Sigmoid colon (tissue), 6 donors: ENCODE measurements at regions not wholly inside any gene's neighbourhood (a gene's known extent, or its start where the extent isn't known, plus 50 kb on each side); places are given as distances from the start of the nearest gene placed in this dataset.

ENCODE experiments used
- DNase-seq: peaks from one replicate; pipeline ENCODE4 v3.0.0-alpha.2; 2019
- H3K27ac ChIP-seq, 4 donors: fragments of 200-600 bp; sonication (generic); one replicate each; pipeline ENCODE4 v1.5.1; 2016 to 2019; ENCODE audit warnings: mild to moderate bottlenecking in 1 of 4
- H3K27me3 ChIP-seq, 3 donors: fragments of 200-600 bp; sonication (generic); one replicate each; pipeline ENCODE4 v1.5.1; 2019; ENCODE audit warnings: mild to moderate bottlenecking in 1 of 3
- H3K36me3 ChIP-seq, 4 donors: fragments of 200-600 bp; sonication (generic); one replicate each; pipeline ENCODE4 v1.5.1; 2016 to 2019
- H3K4me1 ChIP-seq, 4 donors: fragments of 200-600 bp; sonication (generic); one replicate each; pipeline ENCODE4 v1.5.1; 2017 to 2019
- H3K4me3 ChIP-seq, 4 donors: fragments of 200-600 bp; sonication (generic); one replicate each; pipeline ENCODE4 v1.5.1; 2017 to 2019; ENCODE audit warnings: mild to moderate bottlenecking in 2 of 4, moderate library complexity in 1 of 4
- H3K9me3 ChIP-seq, 4 donors: fragments of 200-600 bp in 3 of 4; sonication (generic) in 3 of 4; one replicate each; pipeline versions ENCODE4 v1.5.1 to v1.6.1; 2013 to 2019
- CTCF ChIP-seq, 4 experiments: fragments of 450-650 bp in 3 of 4; fragments of 200-600 bp in 1 of 4; IDR thresholded peaks; one replicate each; pipeline ENCODE4 v1.5.1; 2016 to 2019; ENCODE audit warnings: antibody characterized with exemption in 4 of 4, mild to moderate bottlenecking in 3 of 4, moderate library complexity in 2 of 4
- EP300 ChIP-seq, 4 donors: sonication (generic); formaldehyde crosslinking; IDR thresholded peaks; one replicate each; pipeline ENCODE4 v1.6.1; 2017; ENCODE audit warnings: antibody characterized with exemption in 4 of 4
- POLR2A ChIP-seq, 2 donors: fragments of 450-650 bp; IDR thresholded peaks; one replicate each; pipeline ENCODE4 v1.6.1; 2016; ENCODE audit warnings: antibody characterized with exemption in 2 of 2, mild to moderate bottlenecking in 2 of 2, moderate library complexity in 2 of 2
- POLR2AphosphoS5 ChIP-seq, 4 donors: sonication (generic); formaldehyde crosslinking; IDR thresholded peaks; one replicate each; pipeline ENCODE4 v1.6.1; 2017; ENCODE audit warnings: antibody characterized with exemption in 4 of 4
- WGBS, 2 donors: extraction: QIAGEN DNeasy Blood & Tissue Kit; methylation state at CpG; one replicate each; pipeline ENCODE4 v1.1.7; 2013; 5-methylcytosine and 5-hydroxymethylcytosine counted together
- intact Hi-C: fragments of 100-400 bp; cut with DNase I; formaldehyde crosslinking; loops from one replicate; pipeline ENCODE4 v1.15.1; 2023
- donor health status: healthy with polysubstance abuse.
- donor health status: healthy.

DNA sequence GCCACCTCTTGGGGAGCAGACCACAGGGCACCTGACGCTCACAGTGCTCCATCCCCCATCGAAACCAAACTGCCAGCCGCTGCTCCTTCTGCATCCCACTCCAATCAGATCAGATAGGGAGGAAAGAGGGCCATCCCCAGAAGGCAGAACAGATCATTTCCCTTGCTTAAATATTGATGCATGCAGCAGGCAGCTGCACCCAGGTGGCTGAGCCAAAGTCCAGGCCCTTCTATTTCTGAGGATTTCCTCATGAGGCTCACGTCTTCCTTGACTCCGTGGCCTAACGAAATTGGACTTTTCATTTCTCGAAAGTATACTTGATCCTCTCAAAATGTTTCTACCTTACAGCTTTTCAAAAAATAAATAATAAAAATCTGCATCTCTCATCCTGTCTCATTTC lies 239.2 kb downstream of the ATG4C start:
- Histone ChIP-seq H3K9me3 (no peaks in the 10 kb centered on the region), H3K27ac (no peak overlapping the region), H3K36me3 (no peaks in the 10 kb centered on the region), H3K4me1 (no peaks in the 10 kb centered on the region), H3K27me3 (no peaks in the 10 kb centered on the region), H3K4me3 (no peak overlapping the region)
- WGBS, 2 donors: 35 to 67% methylated on average over 7 of the region's 7 CpGs
- no peak for DNase-seq
- intact Hi-C loops: no loop called here
- no peak for TF ChIP-seq EP300 (IDR thresholded peaks at IDR 0.05)
- no peak for TF ChIP-seq POLR2AphosphoS5 (IDR thresholded peaks at IDR 0.05)
- no peak for TF ChIP-seq CTCF (IDR thresholded peaks at IDR 0.05)
- no peak for TF ChIP-seq POLR2A (IDR thresholded peaks at IDR 0.05)

DNA sequence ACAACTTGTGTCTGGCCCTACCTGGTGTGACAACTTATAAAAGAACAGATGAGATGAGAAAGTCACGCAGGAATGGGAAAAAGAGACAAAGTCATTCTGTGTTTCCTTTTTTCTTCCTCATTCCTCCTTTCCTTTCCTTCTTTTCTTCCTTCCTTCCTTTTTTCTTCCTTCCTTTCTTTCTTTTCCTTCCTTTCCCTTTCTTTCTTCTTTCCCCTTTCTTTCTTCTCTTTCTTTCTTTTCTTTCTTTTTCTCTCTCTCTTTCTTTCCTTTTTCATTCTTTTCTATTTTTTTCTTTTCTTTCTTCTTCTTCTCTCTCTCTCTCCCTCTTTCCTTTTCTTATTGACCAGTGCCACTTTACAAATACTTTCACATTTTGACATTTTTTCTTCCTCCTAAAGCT lies 239.7 kb downstream of the ATG4C start:
- intact Hi-C loops: no loop called here
- H3K36me3 ChIP-seq: no peaks in the 10 kb centered on the region
- no peaks in the 10 kb centered on the region for H3K4me1 ChIP-seq
- no peak for DNase-seq
- no peaks in the 10 kb centered on the region for H3K27me3 ChIP-seq
- WGBS, 2 donors: 51 to 74% methylated on average over 1 of the region's 1 CpG
- H3K27ac ChIP-seq: no peak overlapping the region
- H3K4me3 ChIP-seq: no peak overlapping the region
- TF ChIP-seq EP300 (IDR thresholded peaks at IDR 0.05): no peak
- TF ChIP-seq POLR2A (IDR thresholded peaks at IDR 0.05): no peak
- no peak for TF ChIP-seq CTCF (IDR thresholded peaks at IDR 0.05)
- TF ChIP-seq POLR2AphosphoS5 (IDR thresholded peaks at IDR 0.05): no peak
- H3K9me3 ChIP-seq: no peaks in the 10 kb centered on the region

DNA sequence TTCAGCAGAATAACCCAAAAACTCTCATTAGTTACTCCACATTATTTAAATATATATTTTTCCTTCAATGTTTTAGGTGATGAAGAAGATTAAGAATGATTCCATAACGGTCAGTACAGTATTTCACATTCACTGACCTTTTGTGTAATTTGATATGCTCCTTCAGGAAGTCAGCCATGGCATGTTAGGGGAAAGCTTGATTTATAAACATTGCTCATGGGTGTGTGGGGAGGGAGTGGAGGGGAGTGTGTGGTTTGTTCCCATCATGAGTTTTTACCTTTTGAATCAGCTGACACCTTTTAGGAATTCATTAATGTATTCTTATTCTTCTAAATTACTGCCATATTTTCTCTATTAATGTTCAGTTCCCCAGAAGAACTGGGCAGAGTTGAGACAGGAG lies 240.2 kb downstream of the ATG4C start:
- H3K4me1 ChIP-seq: no peaks in the 10 kb centered on the region
- WGBS, 2 donors: 33 to 39% methylated on average over 1 of the region's 1 CpG
- intact Hi-C loops: no loop called here
- no peak for DNase-seq
- H3K4me3 ChIP-seq: no peak overlapping the region
- H3K9me3 ChIP-seq: no peaks in the 10 kb centered on the region
- no peak overlapping the region for H3K27ac ChIP-seq
- H3K27me3 ChIP-seq: no peaks in the 10 kb centered on the region
- TF ChIP-seq POLR2A (IDR thresholded peaks at IDR 0.05) (no peak), EP300 (IDR thresholded peaks at IDR 0.05) (no peak), POLR2AphosphoS5 (IDR thresholded peaks at IDR 0.05) (no peak), CTCF (IDR thresholded peaks at IDR 0.05) (no peak)
- H3K36me3 ChIP-seq: no peaks in the 10 kb centered on the region

DNA sequence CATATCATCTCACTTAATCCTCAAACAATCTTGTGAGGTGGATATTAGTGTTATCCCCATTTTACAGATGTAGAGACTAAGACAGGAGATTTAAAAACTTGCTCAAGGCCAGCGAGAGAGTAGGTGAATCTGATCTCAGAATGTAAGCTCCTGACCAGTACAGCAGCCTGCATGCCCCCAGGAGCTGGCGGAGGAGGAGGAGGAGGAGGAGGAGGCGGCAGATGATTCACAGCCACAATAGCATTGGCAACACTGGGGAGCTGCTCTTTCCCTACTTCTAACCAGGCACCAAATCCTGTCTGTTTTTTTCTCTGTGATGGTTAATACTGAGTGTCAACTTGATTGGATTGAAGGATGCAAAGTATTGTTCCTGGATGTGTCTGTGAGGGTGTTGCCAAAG lies 243.2 kb downstream of the ATG4C start:
- no peak overlapping the region for H3K4me3 ChIP-seq

More for the DNA sequence above, 243.2 kb downstream of the ATG4C start:
- TF ChIP-seq POLR2AphosphoS5 (IDR thresholded peaks at IDR 0.05): no peak
- no peak for TF ChIP-seq POLR2A (IDR thresholded peaks at IDR 0.05)
- TF ChIP-seq CTCF (IDR thresholded peaks at IDR 0.05): no peak
- no peak for TF ChIP-seq EP300 (IDR thresholded peaks at IDR 0.05)
- H3K27ac ChIP-seq: no peak overlapping the region
- DNase-seq: no peak
- no peaks in the 10 kb centered on the region for H3K27me3 ChIP-seq
- 44 to 79% methylated on average over 3 of the region's 3 CpGs for WGBS, 2 donors
- intact Hi-C loops: no loop called here
- no peaks in the 10 kb centered on the region for H3K36me3 ChIP-seq
- H3K9me3 ChIP-seq: no peaks in the 10 kb centered on the region
- H3K4me1 ChIP-seq: no peaks in the 10 kb centered on the region
